ENCODE measurements at regions not wholly inside any gene's neighbourhood (a gene's known extent, or its start where the extent isn't known, plus 50 kb on each side); places are given as distances from the start of the nearest gene placed in this dataset.

DNA sequence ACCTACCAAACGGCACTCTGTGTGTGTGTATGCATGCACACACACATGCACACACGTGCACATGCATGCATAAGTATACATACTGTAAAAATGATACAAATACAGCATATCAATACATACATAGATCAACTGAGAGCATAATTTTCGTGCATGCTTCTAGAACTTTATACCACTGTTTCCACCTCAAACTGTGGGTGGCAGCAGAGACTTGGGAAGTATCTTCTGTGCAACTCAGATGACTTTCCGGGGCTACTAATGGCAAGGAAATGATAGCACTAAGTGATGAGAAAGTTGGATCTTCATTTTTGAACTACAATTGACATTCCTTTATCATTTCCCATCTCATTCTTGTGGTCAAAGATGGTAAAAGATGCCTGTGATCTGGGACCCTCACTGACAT is 570.7 kb downstream of the REEP3 start:
- Mint-ChIP-seq H3K36me3 (ENCODE audit: low read depth) (no peaks in the 10 kb centered on the region), H3K27me3 (ENCODE audit: insufficient read depth) (peaks cover 27% of the 10 kb centered on the region), H3K9me3 (no peaks in the 10 kb centered on the region), H3K4me1 (no peaks in the 10 kb centered on the region), H3K27ac (no peak overlapping the region), H3K4me3 (no peak overlapping the region)
- DNase-seq, result peak; percentile 67
- 65% methylated on average over 4 of the region's 4 CpGs; no CpG with 5 or more reads in 1 of the 2 experiments for WGBS, 2 experiments (ENCODE audit: insufficient coverage in 1 of 2, insufficient read length in 1 of 2)
- no peaks in the 10 kb centered on the region for H3K36me3 ChIP-seq (ENCODE audit: control insufficient read depth, insufficient read depth, low read length)
- H3K9me3 ChIP-seq (ENCODE audit: control insufficient read depth, low read length), result no peaks in the 10 kb centered on the region
- no peak overlapping the region for H3K9ac ChIP-seq (ENCODE audit: extremely low read depth, low read length, poor library complexity, severe bottlenecking)
- TF ChIP-seq CTCF (conservative IDR thresholded peaks at IDR 0.05), result peak; percentile 77
- no peaks in the 10 kb centered on the region for H3K27me3 ChIP-seq (ENCODE audit: control insufficient read depth, insufficient read depth, low read length, poor library complexity, severe bottlenecking)
- no peaks in the 10 kb centered on the region for H3K4me1 ChIP-seq (ENCODE audit: control insufficient read depth, insufficient read depth, low read length)
- no peak overlapping the region for H3K27ac ChIP-seq (ENCODE audit: low read depth, low read length)
- H3K4me3 ChIP-seq (ENCODE audit: low read length), result no peak overlapping the region

- no peak overlapping the region for H3K4me3 Mint-ChIP-seq
- no peaks in the 10 kb centered on the region for H3K9me3 Mint-ChIP-seq
- DNase-seq, result no peak
- no peaks in the 10 kb centered on the region for H3K36me3 ChIP-seq (ENCODE audit: control insufficient read depth, insufficient read depth, low read length)
- H3K9me3 ChIP-seq (ENCODE audit: control insufficient read depth, low read length), result no peaks in the 10 kb centered on the region
- no peaks in the 10 kb centered on the region for H3K4me1 ChIP-seq (ENCODE audit: control insufficient read depth, insufficient read depth, low read length)
- 93 to 96% methylated on average over 3 of the region's 3 CpGs for WGBS, 2 experiments (ENCODE audit: insufficient coverage in 1 of 2, insufficient read length in 1 of 2)
- H3K27ac Mint-ChIP-seq, result no peak overlapping the region
- no peak overlapping the region for H3K9ac ChIP-seq (ENCODE audit: extremely low read depth, low read length, poor library complexity, severe bottlenecking)
- peaks cover 12% of the 10 kb centered on the region for H3K27me3 Mint-ChIP-seq (ENCODE audit: insufficient read depth)
- H3K4me3 ChIP-seq (ENCODE audit: low read length), result no peak overlapping the region
- no peaks in the 10 kb centered on the region for H3K27me3 ChIP-seq (ENCODE audit: control insufficient read depth, insufficient read depth, low read length, poor library complexity, severe bottlenecking)
- no peaks in the 10 kb centered on the region for H3K36me3 Mint-ChIP-seq (ENCODE audit: low read depth)
- no peak for TF ChIP-seq CTCF (conservative IDR thresholded peaks at IDR 0.05)
- H3K27ac ChIP-seq (ENCODE audit: low read depth, low read length), result no peak overlapping the region
- no peaks in the 10 kb centered on the region for H3K4me1 Mint-ChIP-seq
Observed at GRCh38 chr10:64093304-64093703, 572.1 kb downstream of the REEP3 start.

GRCh38 chr10:64093946-64094535 is 572.8 kb downstream of the REEP3 start:
- Mint-ChIP-seq H3K4me1 (no peaks in the 10 kb centered on the region), H3K9me3 (no peaks in the 10 kb centered on the region), H3K4me3 (no peak overlapping the region), H3K27ac (no peak overlapping the region), H3K27me3 (ENCODE audit: insufficient read depth) (peaks cover 5% of the 10 kb centered on the region), H3K36me3 (ENCODE audit: low read depth) (no peaks in the 10 kb centered on the region)
- WGBS, 2 experiments (ENCODE audit: insufficient coverage in 1 of 2, insufficient read length in 1 of 2), result 97 to 100% methylated on average over 1 to 2 of the region's 3 CpGs
- H3K36me3 ChIP-seq (ENCODE audit: control insufficient read depth, insufficient read depth, low read length), result no peaks in the 10 kb centered on the region
- H3K27me3 ChIP-seq (ENCODE audit: control insufficient read depth, insufficient read depth, low read length, poor library complexity, severe bottlenecking), result no peaks in the 10 kb centered on the region
- no peak overlapping the region for H3K27ac ChIP-seq (ENCODE audit: low read depth, low read length)
- no peak overlapping the region for H3K9ac ChIP-seq (ENCODE audit: extremely low read depth, low read length, poor library complexity, severe bottlenecking)
- no peaks in the 10 kb centered on the region for H3K4me1 ChIP-seq (ENCODE audit: control insufficient read depth, insufficient read depth, low read length)
- no peak for DNase-seq
- H3K9me3 ChIP-seq (ENCODE audit: control insufficient read depth, low read length), result no peaks in the 10 kb centered on the region
- no peak for TF ChIP-seq CTCF (conservative IDR thresholded peaks at IDR 0.05)
- no peak overlapping the region for H3K4me3 ChIP-seq (ENCODE audit: low read length)
